ENCODE measurements at regions not wholly inside any gene's neighbourhood (a gene's known extent, or its start where the extent isn't known, plus 50 kb on each side); places are given as distances from the start of the nearest gene placed in this dataset.

GRCh38 chr13:39929583-39929982, 274.1 kb downstream of the COG6 start:
- POLR2A ChIA-PET, result no interaction called here
- 45% methylated on average over 1 of the region's 1 CpG for WGBS (ENCODE audit: insufficient coverage, insufficient replicate concordance, low lambda C conversion rate, missing lambda C conversion rate)
- in situ Hi-C loops (cut with MboI), result no loop called here
- Histone ChIP-seq H3K9ac (ENCODE audit: control insufficient read depth, insufficient read depth, low read length) (no peak overlapping the region), H3K79me2 (ENCODE audit: control insufficient read depth, insufficient read depth, low read length) (no peaks in the 10 kb centered on the region), H3K4me2 (ENCODE audit: control insufficient read depth, insufficient read depth) (no peak overlapping the region), H3K27me3 (replicated peaks in 1 of 2; ENCODE audit: control insufficient read depth in 2 of 2, insufficient read depth in 2 of 2, low read length in 1 of 2) (no peaks in the 10 kb centered on the region; a peak in 1 of 4 replicates), H3K4me1 (ENCODE audit: control insufficient read depth, insufficient read depth, low read length) (no peaks in the 10 kb centered on the region), H3K9me3 (replicated peaks; ENCODE audit: control insufficient read depth, insufficient read depth, low read length) (no peaks in the 10 kb centered on the region; the same call in 2 of the 3 replicates), H3K4me3 (no peak overlapping the region), H3K27ac (ENCODE audit: control insufficient read depth, insufficient read depth) (no peak overlapping the region), H4K20me1 (ENCODE audit: control insufficient read depth, insufficient read depth) (no peaks in the 10 kb centered on the region), H3K36me3 (ENCODE audit: control insufficient read depth in 2 of 2, insufficient read depth in 2 of 2, low read length in 1 of 2) (no peaks in the 10 kb centered on the region), H2AFZ (ENCODE audit: control insufficient read depth, low read depth, low read length) (no peak overlapping the region)
- CTCF ChIA-PET, result no interaction called here
- no peak for DNase-seq (ENCODE audit: low read depth, low spot score)
- FAIRE-seq, result no peak
- SMC1A ChIA-PET (ENCODE audit: uncharacterized antibody, unreplicated experiment), result no interaction called here
- ATAC-seq, result no peak
- no peak for TF ChIP-seq ZBTB4 (CRISPR knock-in tag; IDR thresholded peaks at IDR 0.05)
- TF ChIP-seq ZNF384 (IDR thresholded peaks at IDR 0.05; ENCODE audit: borderline replicate concordance, low read depth, low read length), result no peak
- TF ChIP-seq TCF3 (IDR thresholded peaks at IDR 0.05; ENCODE audit: borderline replicate concordance, insufficient read depth, low read depth, low read length), result no peak
- no peak for TF ChIP-seq SMAD5 (IDR thresholded peaks at IDR 0.05; ENCODE audit: low read depth)
- TF ChIP-seq ZNF687 (IDR thresholded peaks at IDR 0.05), result no peak
- no peak for TF ChIP-seq BMI1 (IDR thresholded peaks at IDR 0.05; ENCODE audit: borderline replicate concordance)
- no peak for TF ChIP-seq SRF (IDR thresholded peaks at IDR 0.05; ENCODE audit: low read depth in 2 of 2, low read length in 2 of 2)
- no peak for TF ChIP-seq YY1 (IDR thresholded peaks at IDR 0.05; ENCODE audit: low read depth, low read length)
- TF ChIP-seq ASH2L (IDR thresholded peaks at IDR 0.05; ENCODE audit: borderline replicate concordance, low read depth), result no peak
- no peak for TF ChIP-seq EZH2 (IDR thresholded peaks at IDR 0.05; ENCODE audit: borderline replicate concordance, control insufficient read depth, low read depth, low read length)
- no peak for TF ChIP-seq FOXK2 (IDR thresholded peaks at IDR 0.05)
- TF ChIP-seq CHD1 (IDR thresholded peaks at IDR 0.05; ENCODE audit: low read depth, low read length), result no peak
- no peak for TF ChIP-seq RAD51 (IDR thresholded peaks at IDR 0.05)
- TF ChIP-seq IRF4 (IDR thresholded peaks at IDR 0.05; ENCODE audit: low read depth, low read length), result no peak
- TF ChIP-seq CEBPZ (IDR thresholded peaks at IDR 0.05; ENCODE audit: low read depth, low read length), result no peak
- no TSS peak for BruUV-seq (replicated peaks)
- RAD21 ChIA-PET (ENCODE audit: unreplicated experiment), result no interaction called here
- intact Hi-C loops (cut with micrococcal nuclease; ENCODE audit: unreplicated experiment), result no loop called here
